SK-N-MC (cell line): ENCODE measurements at regions not wholly inside any gene's neighbourhood (a gene's known extent, or its start where the extent isn't known, plus 50 kb on each side); places are given as distances from the start of the nearest gene placed in this dataset.
"Not testable (repeated sequence)": the region's sequence is repeated elsewhere in the genome, so short reads cannot be mapped to it uniquely, and the experiment has no call there.

Experiments used
- DNase-seq: peaks from one replicate; pipeline ENCODE4 v3.0.0-alpha.2; 2011; ENCODE audit warnings: low read depth, low spot score
- H3K27ac ChIP-seq: fragments of 200-600 bp; sonication (generic); 2 replicates; pipeline ENCODE4 v1.5.1; 2016; ENCODE audit warnings: mixed run types
- H3K36me3 ChIP-seq: fragments of 200-600 bp; sonication (generic); 2 replicates; pipeline ENCODE4 v1.6.1; 2017; ENCODE audit warnings: antibody characterized with exemption, low read length, mixed read lengths; ENCODE audit not compliant: insufficient read depth
- H3K4me3 ChIP-seq: fragments of 200-600 bp; sonication (generic); 2 replicates; pipeline ENCODE4 v1.5.1; 2016
- H3K9ac ChIP-seq: fragments of 200-600 bp; sonication (generic); 2 replicates; pipeline ENCODE4 v1.8.0; 2017; ENCODE audit warnings: mixed run types, mixed read lengths; ENCODE audit not compliant: insufficient read length
- H3K9me3 ChIP-seq: fragments of 200-600 bp; sonication (generic); 2 replicates; pipeline ENCODE4 v1.6.1; 2017; ENCODE audit warnings: low read depth, mild to moderate bottlenecking, antibody characterized with exemption, low read length, moderate library complexity, mixed read lengths
- EZH2 ChIP-seq: fragments of 200-600 bp; sonication (generic); IDR thresholded peaks from one replicate; pipeline ENCODE4 v1.6.1; 2017; ENCODE audit warnings: antibody characterized with exemption
- FOXP2 ChIP-seq: optimal IDR thresholded peaks from 2 replicates; pipeline ENCODE3; 2011; ENCODE audit warnings: mild to moderate bottlenecking, moderate library complexity; ENCODE audit not compliant: insufficient read depth; ENCODE audit errors: extremely low read length, control extremely low read depth
- POLR2AphosphoS5 ChIP-seq: IDR thresholded peaks from 2 replicates; pipeline ENCODE4 v1.6.1; 2012; ENCODE audit warnings: mild to moderate bottlenecking, low read depth, low read length, borderline replicate concordance

DNA sequence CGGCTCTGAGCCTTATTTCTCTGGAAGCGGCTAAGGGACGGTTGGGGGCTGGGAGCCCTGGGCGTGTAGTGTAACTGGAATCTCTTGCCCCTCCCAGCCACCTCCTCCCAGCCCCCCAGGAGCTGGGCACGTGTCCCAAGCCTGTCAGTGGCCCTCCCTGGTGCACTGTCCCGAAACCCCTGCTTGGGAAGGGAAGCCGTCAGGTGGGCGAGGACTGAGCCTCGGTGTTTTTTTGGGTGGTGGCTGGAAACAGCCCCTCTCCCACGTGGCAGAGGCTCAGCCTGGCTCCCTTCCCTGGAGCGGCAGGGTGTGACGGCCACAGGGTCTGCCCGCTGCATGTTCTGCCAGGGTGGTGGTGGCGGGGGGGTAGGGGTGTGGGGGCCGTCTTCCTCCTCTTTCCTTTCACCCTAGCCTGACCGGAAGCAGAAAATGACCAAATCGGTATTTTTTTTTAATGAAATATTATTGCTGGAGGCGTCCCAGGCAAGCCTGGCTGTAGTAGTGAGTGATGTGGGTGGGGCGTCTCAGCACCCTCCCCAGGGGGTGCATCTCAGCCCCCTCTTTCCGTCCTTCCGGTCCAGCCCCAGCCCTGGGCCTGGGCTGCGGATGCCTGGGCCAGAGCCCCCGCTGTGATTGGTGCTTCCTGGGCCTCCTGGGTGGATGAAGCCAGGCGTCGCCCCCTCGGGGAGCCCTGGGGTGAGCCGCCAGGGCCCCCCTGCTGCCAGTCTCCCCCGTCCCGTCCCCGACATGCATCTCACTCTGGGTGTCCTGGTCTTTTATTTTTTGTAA lies 58.8 kb upstream of the GOLGA8A start:
- Histone ChIP-seq H3K9ac (no peak overlapping the region), H3K4me3 (no peak overlapping the region), H3K27ac (no peak overlapping the region), H3K9me3 (no peaks in the 10 kb centered on the region), H3K36me3 (no peaks in the 10 kb centered on the region)
- no peak for TF ChIP-seq FOXP2
- no peak for TF ChIP-seq POLR2AphosphoS5
- no peak for TF ChIP-seq EZH2
- no peak for DNase-seq

DNA sequence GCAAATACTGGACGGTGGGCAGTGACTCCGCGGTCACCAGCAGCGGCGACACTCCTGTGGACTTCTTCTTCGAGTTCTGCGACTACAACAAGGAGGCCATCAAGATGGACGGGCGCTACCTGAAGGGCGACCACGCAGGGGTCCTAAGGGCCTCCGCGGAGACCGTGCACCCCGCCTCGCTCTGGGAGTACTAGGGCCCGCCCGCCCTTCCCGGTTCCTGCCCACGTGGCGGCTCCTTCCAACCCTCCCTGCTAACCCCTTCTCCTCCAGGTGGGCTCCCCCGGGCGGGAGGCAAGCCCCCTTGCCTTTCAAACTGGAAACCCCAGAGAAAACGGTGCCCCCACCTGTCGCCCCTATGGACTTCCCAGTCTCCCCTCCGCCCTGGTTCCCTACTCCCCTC lies 58.1 kb upstream of the GOLGA8A start:
- not testable (repeated sequence) for H3K4me3 ChIP-seq, H3K27ac ChIP-seq, H3K9ac ChIP-seq, DNase-seq, H3K36me3 ChIP-seq, H3K9me3 ChIP-seq

DNA sequence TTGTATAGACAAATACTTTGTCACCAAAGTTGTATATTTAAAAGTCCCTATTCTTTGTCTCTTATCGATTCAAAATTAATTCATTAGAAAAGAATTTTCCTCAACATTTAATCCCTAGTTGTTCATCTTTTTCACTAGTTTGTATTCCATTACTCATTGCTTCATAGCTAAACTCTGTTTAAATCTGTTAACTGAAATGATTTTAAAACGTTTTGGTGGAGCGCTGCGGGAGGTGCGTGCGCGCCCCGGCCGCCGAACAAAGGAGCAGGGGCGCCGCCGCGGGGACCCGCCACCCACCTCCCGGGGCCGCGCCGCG lies 56.4 kb upstream of the GOLGA8A start:
- DNase-seq: no peak
- TF ChIP-seq EZH2 (no peak), POLR2AphosphoS5 (no peak), FOXP2 (no peak)
- Histone ChIP-seq H3K9me3 (no peaks in the 10 kb centered on the region), H3K36me3 (no peaks in the 10 kb centered on the region), H3K4me3 (no peak overlapping the region), H3K9ac (no peak overlapping the region), H3K27ac (no peak overlapping the region)

DNA sequence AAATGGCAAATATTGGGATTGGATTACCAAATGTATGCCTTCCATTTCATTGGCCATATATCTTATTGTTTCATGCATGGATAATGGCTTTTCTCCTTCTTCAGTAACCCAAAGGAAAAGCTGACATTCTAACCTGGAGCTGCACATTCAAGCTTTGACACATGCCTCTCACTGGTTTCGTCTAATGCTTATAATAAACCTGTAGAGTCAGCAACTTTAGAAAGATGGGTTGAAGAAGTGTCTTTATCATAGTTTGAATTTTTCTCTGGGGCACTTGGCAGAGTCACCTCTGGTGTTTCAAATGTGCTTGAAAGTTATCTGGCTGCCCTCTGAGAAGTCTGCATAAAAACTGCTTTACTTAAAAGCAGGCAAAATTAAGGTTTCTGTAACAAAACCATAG lies 55.4 kb upstream of the GOLGA8A start:
- no peaks in the 10 kb centered on the region for H3K36me3 ChIP-seq
- TF ChIP-seq EZH2: no peak
- no peak for TF ChIP-seq FOXP2
- no peak for TF ChIP-seq POLR2AphosphoS5
- no peak for DNase-seq
- no peak overlapping the region for H3K9ac ChIP-seq
- H3K9me3 ChIP-seq: no peaks in the 10 kb centered on the region
- H3K4me3 ChIP-seq: no peak overlapping the region
- H3K27ac ChIP-seq: no peak overlapping the region

DNA sequence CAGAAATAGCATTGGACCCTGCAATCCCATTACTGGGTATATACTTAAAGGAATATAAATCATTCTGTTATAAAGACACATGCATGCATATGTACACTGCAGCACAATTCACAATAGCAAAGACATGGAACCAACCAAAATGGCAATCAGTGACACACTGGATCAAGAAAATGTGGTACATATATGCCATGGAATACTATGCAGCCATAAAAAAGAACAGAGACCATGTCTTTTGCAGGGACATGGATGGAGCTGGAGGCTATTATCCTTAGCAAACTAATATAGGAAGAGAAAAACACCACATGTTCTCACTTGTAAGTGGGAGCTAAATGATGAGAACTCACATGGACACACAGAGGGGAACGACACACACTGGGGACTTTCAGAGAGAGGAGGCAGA lies 53.9 kb upstream of the GOLGA8A start:
- H3K9ac ChIP-seq, H3K27ac ChIP-seq, H3K4me3 ChIP-seq, H3K36me3 ChIP-seq, H3K9me3 ChIP-seq, DNase-seq: not testable (repeated sequence)

DNA sequence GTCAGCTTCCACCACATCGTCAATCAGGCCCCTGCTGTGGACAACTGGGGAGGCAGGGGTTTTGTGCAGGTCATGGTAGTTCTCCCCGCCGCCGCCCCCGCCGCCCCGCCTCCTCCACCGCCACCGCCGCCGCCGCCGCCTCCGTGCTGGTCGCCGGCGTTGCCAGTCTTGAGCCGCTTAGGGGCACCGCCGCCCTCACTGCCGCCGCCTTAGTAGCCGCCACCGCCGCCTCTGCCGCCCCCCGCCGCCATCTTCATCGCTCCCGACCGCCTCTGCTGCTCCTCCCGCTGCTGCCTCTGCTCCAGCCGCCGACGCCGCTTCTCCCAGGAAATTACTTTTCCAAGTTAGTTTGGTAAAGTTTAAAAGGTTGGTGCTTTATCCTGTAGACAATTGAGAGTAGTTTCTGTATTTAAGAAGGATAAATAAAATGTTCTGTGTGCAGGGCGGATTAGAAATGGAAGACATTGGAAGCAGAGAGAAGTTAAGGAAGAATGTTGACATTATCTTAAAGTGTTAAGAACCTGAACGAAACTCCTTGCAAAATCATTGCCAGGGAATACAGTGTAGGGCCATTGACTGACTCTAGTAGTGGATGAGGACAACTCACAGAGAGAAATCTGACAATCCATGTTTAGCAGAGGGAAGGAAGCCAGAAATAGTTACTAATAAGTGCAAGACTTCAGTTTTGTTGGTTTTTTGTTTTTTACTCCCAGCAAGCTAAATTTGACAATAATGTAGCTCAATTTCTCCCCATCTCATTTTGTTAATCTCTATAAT lies 53.0 kb upstream of the GOLGA8A start:
- DNase-seq: no peak
- H3K4me3 ChIP-seq: no peak overlapping the region
- H3K9me3 ChIP-seq: no peaks in the 10 kb centered on the region
- no peak overlapping the region for H3K9ac ChIP-seq
- H3K36me3 ChIP-seq: no peaks in the 10 kb centered on the region
- TF ChIP-seq EZH2 (no peak), FOXP2 (no peak), POLR2AphosphoS5 (no peak)
- H3K27ac ChIP-seq: no peak overlapping the region

DNA sequence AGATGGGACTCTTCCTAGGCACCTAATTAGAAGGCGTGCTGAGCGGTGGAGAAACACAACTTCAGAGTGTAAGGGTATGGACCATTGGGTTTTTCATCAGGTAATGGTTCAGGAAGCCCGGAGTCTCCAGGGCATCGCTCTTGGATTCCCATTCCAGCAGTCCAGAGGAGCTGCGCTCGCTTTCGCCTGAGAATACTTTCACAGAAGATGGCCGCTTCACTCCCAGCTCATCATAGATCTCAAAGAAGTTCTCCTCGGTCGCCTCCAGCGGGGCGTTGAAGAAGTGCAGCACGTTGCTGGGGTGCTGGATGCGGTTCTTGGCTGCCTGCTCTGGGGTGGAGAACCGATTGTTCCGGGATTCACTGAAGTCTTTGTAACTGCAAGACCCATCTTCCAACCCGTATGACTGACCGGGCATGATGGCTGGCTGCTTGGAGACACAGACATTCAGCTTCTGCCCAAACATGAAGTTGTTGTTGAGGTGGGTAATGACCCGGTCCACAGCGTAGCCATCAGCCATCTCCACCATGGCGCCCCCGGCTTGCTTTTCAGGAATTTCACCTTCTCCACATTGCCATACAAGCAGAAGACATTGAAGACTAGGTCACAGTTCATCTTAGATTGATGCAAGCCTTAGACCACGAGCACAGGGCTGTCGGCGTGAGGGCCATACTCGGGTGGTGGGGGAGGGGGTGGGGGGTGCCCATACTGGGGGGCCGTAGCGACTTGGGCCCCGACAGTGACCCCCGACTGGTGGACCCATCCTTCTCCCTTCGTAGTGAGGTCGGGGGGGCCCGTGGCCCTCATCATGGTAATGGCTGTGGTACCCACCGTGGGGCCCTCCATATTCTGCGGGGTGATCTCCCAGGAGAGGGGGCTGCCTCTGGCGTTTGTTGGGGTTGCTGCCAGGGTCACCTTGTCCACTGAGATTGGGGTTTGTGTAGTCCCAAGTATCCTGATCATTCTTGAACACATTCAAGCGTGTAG lies 51.7 kb upstream of the GOLGA8A start:
- H3K4me3 ChIP-seq, DNase-seq, H3K9ac ChIP-seq, H3K36me3 ChIP-seq, H3K27ac ChIP-seq, H3K9me3 ChIP-seq: not testable (repeated sequence)
